H9 (cell line): ENCODE measurements at regions not wholly inside any gene's neighbourhood (a gene's known extent, or its start where the extent isn't known, plus 50 kb on each side); places are given as distances from the start of the nearest gene placed in this dataset.

Experiments
- DNase-seq: peaks from one replicate; pipeline ENCODE4 v3.0.0-alpha.2; 2017
- H2AFZ ChIP-seq: one replicate; pipeline ENCODE4 v1.6.1; 2013; ENCODE audit warnings: mild to moderate bottlenecking, low read length, control low read depth, moderate library complexity
- H2AK5ac ChIP-seq: 2 replicates; pipeline ENCODE4 v1.6.1; 2013; ENCODE audit warnings: low read length, control low read depth, mixed read lengths; ENCODE audit not compliant: insufficient read length
- H2BK120ac ChIP-seq: one replicate; pipeline ENCODE4 v1.6.1; 2013; ENCODE audit warnings: low read depth, mild to moderate bottlenecking, low read length, control low read depth, inconsistent platforms; ENCODE audit not compliant: poor library complexity, severe bottlenecking
- H2BK12ac ChIP-seq: 2 replicates; pipeline ENCODE4 v1.6.1; 2013; ENCODE audit warnings: low read length, control low read depth, mixed read lengths, low read depth; ENCODE audit not compliant: insufficient read length
- H2BK15ac ChIP-seq: 2 replicates; pipeline ENCODE4 v1.6.1; 2013; ENCODE audit warnings: low read depth, low read length, control low read depth
- H2BK20ac ChIP-seq: one replicate; pipeline ENCODE4 v1.6.1; 2013; ENCODE audit warnings: low read depth, mild to moderate bottlenecking, low read length, control low read depth, inconsistent platforms; ENCODE audit not compliant: poor library complexity, severe bottlenecking
- H2BK5ac ChIP-seq: 2 replicates; pipeline ENCODE4 v1.6.1; 2013; ENCODE audit warnings: low read length, control low read depth, mixed read lengths; ENCODE audit not compliant: insufficient read length
- H3K14ac ChIP-seq: 2 replicates; pipeline ENCODE4 v1.6.1; 2013; ENCODE audit warnings: low read length, control low read depth; ENCODE audit not compliant: insufficient read depth
- H3K18ac ChIP-seq: 2 replicates; pipeline ENCODE4 v1.6.1; 2013; ENCODE audit warnings: low read depth, mild to moderate bottlenecking, mixed read lengths, low read length, control low read depth; ENCODE audit not compliant: insufficient read length
- H3K23ac ChIP-seq: 2 replicates; pipeline ENCODE4 v1.6.1; 2013; ENCODE audit warnings: low read length, control low read depth, mixed read lengths, low read depth; ENCODE audit not compliant: insufficient read length
- H3K23me2 ChIP-seq: 2 replicates; pipeline ENCODE4 v1.6.1; 2013; ENCODE audit warnings: low read depth, mild to moderate bottlenecking, mixed read lengths, low read length, control low read depth; ENCODE audit not compliant: insufficient read length, poor library complexity, severe bottlenecking
- H3K27ac ChIP-seq: 2 replicates; pipeline ENCODE4 v1.5.1; 2013; ENCODE audit warnings: low read length, control low read depth, mixed read lengths, low read depth; ENCODE audit not compliant: insufficient read length
- H3K27me3 ChIP-seq: 2 replicates; pipeline ENCODE4 v1.6.1; 2013; ENCODE audit warnings: low read length, control low read depth, inconsistent platforms; ENCODE audit not compliant: insufficient read depth
- H3K4ac ChIP-seq: 2 replicates; pipeline ENCODE4 v1.6.1; 2013; ENCODE audit warnings: low read depth, mild to moderate bottlenecking, control low read depth, inconsistent platforms, low read length, moderate library complexity
- H3K4me1 ChIP-seq: 2 replicates; pipeline ENCODE4 v1.6.1; 2013; ENCODE audit warnings: low read length, control low read depth, inconsistent platforms; ENCODE audit not compliant: insufficient read depth
- H3K4me2 ChIP-seq: 2 replicates; pipeline ENCODE4 v1.6.1; 2013; ENCODE audit warnings: low read length, control low read depth, mixed read lengths; ENCODE audit not compliant: insufficient read length, insufficient read depth
- H3K56ac ChIP-seq: 2 replicates; pipeline ENCODE4 v1.6.1; 2013; ENCODE audit warnings: low read depth, mild to moderate bottlenecking, mixed read lengths, low read length, control low read depth; ENCODE audit not compliant: insufficient read length
- H3K79me1 ChIP-seq: 2 replicates; pipeline ENCODE4 v1.6.1; 2013; ENCODE audit warnings: low read depth, mild to moderate bottlenecking, moderate library complexity, low read length, control low read depth, inconsistent platforms; ENCODE audit not compliant: insufficient read depth, poor library complexity, severe bottlenecking
- H3K79me2 ChIP-seq: 2 replicates; pipeline ENCODE4 v1.6.1; 2013; ENCODE audit warnings: low read length, control low read depth, inconsistent platforms; ENCODE audit not compliant: insufficient read depth
- H3K9ac ChIP-seq: 2 replicates; pipeline ENCODE4 v1.6.1; 2013; ENCODE audit warnings: low read length, control low read depth, mixed read lengths; ENCODE audit not compliant: insufficient read length; ENCODE audit errors: extremely low read depth
- H3K9me3 ChIP-seq: one replicate; pipeline ENCODE4 v1.6.1; 2013; ENCODE audit warnings: low read depth, low read length, inconsistent platforms; ENCODE audit not compliant: control insufficient read depth
- H3T11ph ChIP-seq: one replicate; pipeline ENCODE4 v1.6.1; 2013; ENCODE audit warnings: mild to moderate bottlenecking, low read length, control low read depth, inconsistent platforms
- H4K20me1 ChIP-seq: one replicate; pipeline ENCODE4 v1.6.1; 2013; ENCODE audit not compliant: control insufficient read depth, insufficient read length, insufficient read depth
- H4K5ac ChIP-seq: 2 replicates; pipeline ENCODE4 v1.6.1; 2013; ENCODE audit warnings: low read depth, mild to moderate bottlenecking, mixed read lengths, low read length, control low read depth; ENCODE audit not compliant: insufficient read length
- H4K8ac ChIP-seq: replicated peaks from 2 replicates; pipeline ENCODE4 v1.6.1; 2013; ENCODE audit warnings: low read length, control low read depth, mixed read lengths, low read depth; ENCODE audit not compliant: insufficient read length
- H4K91ac ChIP-seq: 2 replicates; pipeline ENCODE4 v1.6.1; 2013; ENCODE audit warnings: low read depth, mild to moderate bottlenecking, moderate library complexity, mixed read lengths, low read length, control low read depth; ENCODE audit not compliant: insufficient read length
- H3K27ac Mint-ChIP-seq, 3 experiments: 2 replicates in 2 of 3; 3 replicates in 1 of 3; pipeline ENCODE4 v1.8.0; 2020 to 2021; ENCODE audit warnings: mixed read lengths in 3 of 3, mild to moderate bottlenecking in 1 of 3, moderate library complexity in 1 of 3
- H3K27me3 Mint-ChIP-seq: 2 replicates; pipeline ENCODE4 v1.8.0; 2021; ENCODE audit warnings: low read depth, mild to moderate bottlenecking, moderate library complexity, mixed read lengths
- H3K36me3 Mint-ChIP-seq, 3 experiments: 2 replicates in 2 of 3; 3 replicates in 1 of 3; pipeline ENCODE4 v1.8.0; 2020 to 2021; ENCODE audit warnings: low read depth in 3 of 3, mixed read lengths in 3 of 3; ENCODE audit not compliant: insufficient read depth in 1 of 3
- H3K4me1 Mint-ChIP-seq, 2 experiments: 2 replicates each; pipeline ENCODE4 v1.8.0; 2020; ENCODE audit warnings: mixed read lengths in 2 of 2
- H3K4me3 Mint-ChIP-seq, 2 experiments: 2 replicates in 1 of 2; 3 replicates in 1 of 2; pipeline ENCODE4 v1.8.0; 2020 to 2021; ENCODE audit warnings: mild to moderate bottlenecking in 2 of 2, mixed read lengths in 2 of 2, moderate library complexity in 1 of 2
- H3K9me3 Mint-ChIP-seq, 2 experiments: 2 replicates in 1 of 2; 3 replicates in 1 of 2; pipeline ENCODE4 v1.8.0; 2020; ENCODE audit warnings: mild to moderate bottlenecking in 2 of 2, mixed read lengths in 2 of 2, moderate library complexity in 1 of 2
- CTCF ChIP-seq: fragments of 200-600 bp; sonication (generic); conservative IDR thresholded peaks from 3 replicates; pipeline ENCODE4 v1.8.0; 2021; ENCODE audit warnings: antibody characterized with exemption, mild to moderate bottlenecking
- WGBS: extraction: QIAGEN DNeasy Blood & Tissue Kit; methylation state at CpG from one replicate; pipeline ENCODE4 v1.1.7; 2013; ENCODE audit warnings: missing lambda C conversion rate, low lambda C conversion rate, mixed read lengths; ENCODE audit not compliant: insufficient read length; ENCODE audit errors: extremely low coverage; 5-methylcytosine and 5-hydroxymethylcytosine counted together

DNA sequence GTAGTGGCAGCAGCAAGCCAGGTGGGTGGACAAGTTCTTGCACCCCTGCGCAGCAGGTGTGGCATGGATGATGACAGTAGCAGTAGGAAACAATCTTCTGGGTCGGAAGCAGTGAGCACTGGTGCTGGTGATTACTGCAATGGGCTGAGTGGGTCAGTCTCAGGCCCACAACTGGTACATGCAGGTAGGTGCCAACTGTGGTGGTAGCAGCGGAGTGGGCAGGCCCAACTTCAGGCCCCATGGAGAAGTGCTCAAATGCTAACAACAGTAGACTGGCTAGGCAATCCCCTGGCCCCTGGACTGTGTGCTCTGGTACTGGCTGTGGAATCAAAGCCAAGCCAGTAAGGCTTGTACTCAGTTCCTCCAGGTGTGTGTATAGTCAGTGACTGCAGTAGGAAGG, 413.7 kb downstream of the PDGFC start:
- Histone ChIP-seq H3K18ac (no peak overlapping the region), H3T11ph (no peak overlapping the region), H3K23ac (no peak overlapping the region), H3K79me1 (no peaks in the 10 kb centered on the region), H3K4me2 (no peak overlapping the region), H2AK5ac (no peak overlapping the region), H2BK120ac (no peak overlapping the region), H3K27me3 (no peaks in the 10 kb centered on the region), H3K9me3 (no peaks in the 10 kb centered on the region), H3K27ac (no peak overlapping the region), H4K20me1 (no peaks in the 10 kb centered on the region), H4K8ac (no peak overlapping the region), H2BK20ac (no peak overlapping the region), H2BK5ac (no peak overlapping the region), H3K4ac (no peak overlapping the region), H2BK15ac (no peak overlapping the region), H2BK12ac (no peak overlapping the region), H2AFZ (no peak overlapping the region), H3K9ac (no peak overlapping the region), H3K23me2 (no peaks in the 10 kb centered on the region), H4K91ac (no peak overlapping the region), H3K79me2 (no peaks in the 10 kb centered on the region), H3K14ac (no peak overlapping the region), H3K56ac (no peak overlapping the region), H3K4me1 (no peaks in the 10 kb centered on the region), H4K5ac (no peak overlapping the region)
- no peak overlapping the region for H3K27ac Mint-ChIP-seq
- H3K36me3 Mint-ChIP-seq = peaks cover 0 to 6% (median 4%) of the 10 kb centered on the region in 3 experiments; a peak in 2 of 7 replicates
- DNase-seq = no peak
- H3K4me1 Mint-ChIP-seq = 0 out of 4 replicates have a peak, but pooled peaks cover 0 to 3% of the 10 kb centered on the region in 2 experiments
- H3K9me3 Mint-ChIP-seq = peaks cover 0 to 3% of the 10 kb centered on the region in 2 experiments; a peak in 1 of 5 replicates
- no peaks in the 10 kb centered on the region for H3K27me3 Mint-ChIP-seq
- no peak for TF ChIP-seq CTCF
- H3K4me3 Mint-ChIP-seq = no peak overlapping the region
- no CpG with 5 or more reads among the region's 3 CpGs for WGBS
